Limb (tissue), 2 donors: ENCODE measurements at regions not wholly inside any gene's neighbourhood (a gene's known extent, or its start where the extent isn't known, plus 50 kb on each side); places are given as distances from the start of the nearest gene placed in this dataset.

Source experiments
- DNase-seq, 2 donors: peaks; one replicate each; pipeline ENCODE4 v3.0.0-alpha.2; 2016; ENCODE audit errors: extremely low spot score in 2 of 2

GRCh38 chr2:60168247-60168646 lies 385.2 kb downstream of the BCL11A start:
- no peak for DNase-seq

DNA sequence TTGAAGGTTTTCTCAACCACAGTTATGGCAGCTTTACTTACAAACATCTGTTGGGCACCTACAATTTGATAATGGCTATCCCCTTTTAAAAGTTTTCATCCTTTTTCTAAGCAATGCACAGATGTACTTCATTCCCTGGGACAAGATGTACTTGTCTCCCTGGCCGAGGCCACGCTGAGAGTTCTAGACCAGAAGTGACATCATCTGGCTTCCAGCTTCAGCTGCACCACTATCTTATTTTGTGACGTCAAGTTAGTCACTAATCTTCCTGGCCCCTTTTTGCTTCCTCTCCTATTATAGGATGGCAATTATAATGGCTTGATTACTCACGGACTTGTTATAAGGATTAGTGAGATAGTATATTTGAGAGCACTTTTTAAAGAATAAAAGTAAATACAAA lies 386.4 kb downstream of the BCL11A start:
- DNase-seq: no peak

DNA sequence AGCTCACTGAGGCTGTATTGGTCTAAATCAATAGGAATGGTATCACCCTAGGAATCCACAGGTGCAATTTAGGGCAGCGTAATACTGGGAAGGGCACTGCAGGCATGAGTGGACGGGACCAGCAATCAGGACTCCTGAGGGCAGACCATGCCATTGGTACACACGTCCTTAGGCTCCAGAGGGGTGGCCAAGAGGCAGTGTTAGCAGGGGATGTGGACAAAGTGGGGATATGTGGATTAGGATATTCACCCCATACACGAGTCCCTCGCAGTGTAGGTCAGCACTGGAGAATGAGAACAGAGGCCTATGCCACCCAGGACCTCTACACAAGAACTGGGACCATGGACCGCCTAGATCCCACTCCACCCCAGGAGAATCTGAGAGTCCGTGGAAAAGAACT lies 389.8 kb downstream of the BCL11A start:
- no peak for DNase-seq

DNA sequence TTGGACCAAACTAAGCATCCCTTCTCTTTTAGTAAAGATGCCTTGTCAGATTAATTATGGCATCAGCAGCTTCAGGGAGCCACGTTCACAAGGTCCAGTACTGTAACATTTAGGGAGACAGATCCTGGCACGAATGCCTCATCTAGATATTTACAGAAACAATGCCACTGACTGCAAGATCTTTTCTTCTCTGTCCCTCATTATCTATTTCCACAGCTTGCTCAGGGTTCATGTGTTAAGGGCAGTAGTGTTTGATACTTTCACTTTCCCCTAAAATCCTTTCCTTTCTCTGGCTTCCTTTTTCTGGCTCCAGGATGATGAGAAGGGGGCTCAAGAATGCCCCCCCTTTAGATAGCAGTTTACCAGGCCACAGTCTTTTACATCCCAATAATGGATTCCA lies 393.9 kb downstream of the BCL11A start:
- no peak for DNase-seq

GRCh38 chr2:60158262-60158661 lies 395.2 kb downstream of the BCL11A start:
- DNase-seq: no peak

GRCh38 chr2:60157283-60157682 lies 396.2 kb downstream of the BCL11A start:
- no peak for DNase-seq

GRCh38 chr2:60154142-60154541 lies 399.3 kb downstream of the BCL11A start:
- DNase-seq: no peak

- no peak for DNase-seq
Observed at GRCh38 chr2:60152226-60152833, 401.1 kb downstream of the BCL11A start.

GRCh38 chr2:60149176-60149575 lies 404.3 kb downstream of the BCL11A start:
- no peak for DNase-seq

- DNase-seq: no peak
Observed at GRCh38 chr2:60148716-60149115, 404.7 kb downstream of the BCL11A start.

- DNase-seq: no peak
Observed at GRCh38 chr2:60140185-60140584, 413.3 kb downstream of the BCL11A start.

DNA sequence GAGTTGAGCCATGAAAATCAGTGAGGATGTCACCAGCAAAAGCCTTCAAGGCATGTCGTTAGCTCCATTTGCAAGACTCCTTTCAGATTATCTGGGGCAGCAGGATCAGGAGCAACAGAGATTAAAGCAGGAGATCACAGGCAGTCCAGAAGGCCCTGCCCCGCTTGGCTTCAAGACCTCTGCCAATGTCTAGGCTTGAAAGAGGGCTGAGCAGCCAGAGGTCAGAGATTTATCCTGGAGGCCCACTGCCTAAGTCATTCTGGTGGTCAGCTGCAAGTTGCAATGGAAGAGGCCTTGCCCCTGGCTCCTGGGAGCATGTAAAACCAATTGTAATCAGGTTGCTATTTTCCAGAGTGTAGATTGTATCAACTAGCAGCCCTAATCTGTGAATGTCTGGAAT lies 416.5 kb downstream of the BCL11A start:
- no peak for DNase-seq

- no peak for DNase-seq
Observed at GRCh38 chr2:60127191-60127590, 426.3 kb downstream of the BCL11A start.

DNA sequence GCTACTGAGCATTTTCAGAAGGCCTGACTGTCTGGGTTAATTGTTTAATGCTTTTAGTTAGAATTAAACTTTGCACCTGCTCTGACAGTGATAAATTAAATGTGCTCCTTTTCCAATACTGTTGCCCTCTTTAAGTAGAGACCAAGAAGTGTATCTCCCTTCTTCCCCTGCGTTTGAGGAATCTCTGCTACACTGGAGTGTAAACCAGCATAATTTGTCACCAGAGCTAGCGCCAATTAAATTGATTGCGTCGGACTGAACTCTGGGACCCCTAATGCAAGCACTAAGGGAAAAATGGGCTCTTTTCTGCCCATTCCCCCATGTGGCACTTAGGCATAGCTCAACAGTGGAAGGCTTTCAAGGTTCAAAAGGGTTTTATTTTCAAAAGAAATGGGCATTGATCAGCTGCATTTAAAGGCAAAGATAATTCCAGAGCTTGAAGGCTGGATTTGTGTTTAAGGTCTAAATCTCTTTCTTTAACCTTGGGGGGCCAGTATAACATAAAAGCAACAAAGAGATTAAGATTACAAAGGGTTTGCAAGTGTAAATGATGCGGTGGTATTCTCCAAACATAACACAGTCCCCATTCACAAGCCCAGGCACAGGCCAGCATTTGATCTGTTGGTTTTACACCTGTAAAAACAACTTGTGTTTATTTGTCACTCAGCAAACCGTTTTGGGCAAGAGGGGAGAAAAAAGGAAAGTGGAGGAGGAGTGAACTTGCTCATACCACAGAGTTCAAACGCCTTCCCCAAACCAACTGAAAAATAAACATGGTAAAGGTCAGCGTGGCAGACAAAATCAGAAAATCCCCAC lies 427.6 kb downstream of the BCL11A start:
- DNase-seq: no peak

DNA sequence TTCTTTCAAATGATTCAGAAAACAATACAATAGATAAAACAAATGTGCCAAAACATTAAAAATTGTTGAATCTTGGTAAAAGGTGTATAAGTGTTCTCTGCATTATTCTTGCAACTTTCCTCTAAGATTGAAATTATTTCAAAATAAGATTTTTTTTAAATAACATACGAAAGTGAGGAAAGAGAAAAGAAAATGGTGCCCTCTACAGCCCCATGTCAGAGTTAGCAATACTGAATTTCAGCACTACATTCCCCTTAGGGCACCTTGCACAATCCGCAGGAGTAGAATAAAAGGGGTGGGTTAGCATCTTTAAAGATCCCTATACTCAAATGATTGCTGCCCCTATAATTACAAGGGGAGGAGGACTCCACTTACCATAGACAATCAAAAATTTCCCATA lies 433.7 kb downstream of the BCL11A start:
- DNase-seq: no peak

GRCh38 chr2:60118917-60119316 lies 434.5 kb downstream of the BCL11A start:
- no peak for DNase-seq

DNA sequence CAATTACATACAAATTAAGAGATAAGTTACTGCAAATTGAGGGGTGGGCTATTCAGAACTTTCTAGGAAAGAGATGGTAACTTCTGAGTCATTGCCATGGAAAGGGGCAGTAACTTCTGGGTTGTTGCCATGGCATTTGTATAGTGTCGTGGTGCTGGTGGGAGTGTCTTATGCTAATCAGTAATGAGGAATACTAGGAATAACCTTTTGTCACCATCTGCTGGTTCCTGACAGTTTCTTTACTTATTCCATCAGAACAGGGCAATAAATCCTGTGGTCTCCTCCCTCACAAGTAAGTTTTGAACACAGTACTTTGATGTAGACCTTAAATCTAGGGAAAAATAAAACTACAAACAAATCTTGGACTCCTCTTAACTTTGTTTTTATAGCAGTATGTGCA lies 435.4 kb downstream of the BCL11A start:
- no peak for DNase-seq

GRCh38 chr2:60116161-60116875 lies 437.1 kb downstream of the BCL11A start:
- no peak for DNase-seq

GRCh38 chr2:60109744-60110143 lies 443.7 kb downstream of the BCL11A start:
- no peak for DNase-seq

DNA sequence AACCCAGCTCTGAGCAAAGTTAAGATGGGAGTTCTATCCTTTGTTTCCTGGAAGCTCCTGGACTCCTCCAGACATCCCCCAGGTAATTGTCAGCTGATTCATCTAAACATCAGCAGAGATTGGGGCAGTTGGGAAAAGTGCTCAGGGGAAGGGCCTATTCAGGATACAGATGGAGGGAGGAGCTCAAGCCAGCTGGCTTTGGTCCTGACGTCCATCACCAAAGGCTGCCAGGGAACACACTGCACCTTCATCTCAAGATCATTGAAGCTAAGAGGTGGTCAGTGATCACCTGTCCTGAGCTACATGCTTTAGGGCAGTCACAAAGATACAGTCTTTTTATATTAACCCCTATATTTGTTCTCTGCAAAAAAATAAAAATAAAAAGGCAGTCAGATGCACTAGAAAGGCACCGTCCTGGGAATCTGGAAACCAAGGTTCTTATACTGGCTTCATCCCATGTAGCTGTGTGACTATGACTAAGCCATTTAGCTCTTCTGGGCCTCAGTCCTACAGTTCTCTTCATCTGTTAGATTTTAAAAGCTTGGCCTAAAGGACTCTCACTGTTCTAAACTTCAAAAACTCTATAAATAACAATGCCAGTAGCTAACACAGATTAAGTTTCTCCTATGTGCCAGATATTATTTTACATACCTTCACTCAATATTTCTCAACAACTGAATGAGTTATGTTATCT lies 446.5 kb downstream of the BCL11A start:
- no peak for DNase-seq

DNA sequence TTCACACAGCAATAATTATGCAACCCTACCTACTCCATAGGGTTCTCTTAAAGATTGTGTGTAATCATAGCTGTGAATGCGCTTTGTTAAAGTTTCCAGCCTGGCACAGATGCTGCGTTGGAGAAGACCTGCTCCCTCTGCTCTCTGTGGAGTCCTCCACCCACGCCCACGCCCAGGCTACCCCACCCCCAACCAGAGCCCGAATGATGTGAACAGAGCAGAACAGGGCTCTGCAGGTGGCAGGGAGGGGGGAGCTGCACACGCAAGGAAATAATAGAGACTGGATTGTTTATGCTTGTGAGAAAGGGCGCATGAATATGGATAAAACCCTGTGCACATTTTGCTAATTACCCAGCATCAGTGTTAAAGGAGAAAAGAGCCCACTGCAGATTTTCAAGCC lies 447.5 kb downstream of the BCL11A start:
- DNase-seq: no peak
